ENCODE measurements at regions not wholly inside any gene's neighbourhood (a gene's known extent, or its start where the extent isn't known, plus 50 kb on each side); places are given as distances from the start of the nearest gene placed in this dataset.
"Not testable (repeated sequence)": the region's sequence is repeated elsewhere in the genome, so short reads cannot be mapped to it uniquely, and the experiment has no call there.

DNA sequence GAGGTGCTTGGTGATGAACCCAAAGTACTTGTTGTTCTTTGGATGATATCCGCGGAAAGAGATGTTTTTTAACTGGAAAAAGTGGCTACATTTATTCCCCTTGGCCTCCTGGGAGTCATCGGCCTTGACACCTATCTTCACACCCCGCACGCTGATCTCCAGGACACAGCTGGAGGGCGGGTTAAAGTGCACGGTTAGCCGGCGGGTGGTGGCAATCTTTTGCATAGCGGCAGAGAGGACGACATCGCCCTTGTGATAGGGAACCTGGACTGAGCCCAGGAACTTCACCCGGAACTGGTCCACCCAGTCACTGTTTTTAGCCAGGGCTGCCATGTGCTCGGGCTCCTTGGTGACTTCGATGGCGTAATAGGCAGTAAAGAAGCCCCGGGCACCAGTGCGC is 110.5 kb upstream of the PLEKHM1 start:
- not testable (repeated sequence) for H2AFZ ChIP-seq (ENCODE audit: low read length)

GRCh38 chr17:45601605-45602539 is 111.4 kb upstream of the PLEKHM1 start:
- H3K27me3 ChIP-seq (replicated peaks; ENCODE audit: insufficient read depth, low read length); DNase-seq; H3K4me3 ChIP-seq (ENCODE audit: low read length); H3K79me2 ChIP-seq (ENCODE audit: low read length); H3K9me2 ChIP-seq (replicated peaks; ENCODE audit: insufficient read depth, low read length); H3K36me3 ChIP-seq (replicated peaks; ENCODE audit: insufficient read depth, low read length); H3K9ac ChIP-seq (ENCODE audit: low read length); H3K27ac ChIP-seq (ENCODE audit: low read length); H3K9me3 ChIP-seq (replicated peaks; ENCODE audit: insufficient read depth, low read length); H3F3A ChIP-seq (ENCODE audit: insufficient read depth, low read length); H3K4me2 ChIP-seq (ENCODE audit: low read depth, low read length); H3K4me1 ChIP-seq (ENCODE audit: low read length); H4K20me1 ChIP-seq (ENCODE audit: insufficient read depth, low read length); H2AFZ ChIP-seq (ENCODE audit: low read length): not testable (repeated sequence)

More for the DNA sequence above, 110.5 kb upstream of the PLEKHM1 start:
- DNase-seq; H3K36me3 ChIP-seq (replicated peaks; ENCODE audit: insufficient read depth, low read length); H3K9me3 ChIP-seq (replicated peaks; ENCODE audit: insufficient read depth, low read length); H3K27ac ChIP-seq (ENCODE audit: low read length); H3K27me3 ChIP-seq (replicated peaks; ENCODE audit: insufficient read depth, low read length); H4K20me1 ChIP-seq (ENCODE audit: insufficient read depth, low read length); H3K9me2 ChIP-seq (replicated peaks; ENCODE audit: insufficient read depth, low read length); H3F3A ChIP-seq (ENCODE audit: insufficient read depth, low read length); H3K4me2 ChIP-seq (ENCODE audit: low read depth, low read length); H3K9ac ChIP-seq (ENCODE audit: low read length); H3K4me3 ChIP-seq (ENCODE audit: low read length); H3K4me1 ChIP-seq (ENCODE audit: low read length); H3K79me2 ChIP-seq (ENCODE audit: low read length): not testable (repeated sequence)

DNA sequence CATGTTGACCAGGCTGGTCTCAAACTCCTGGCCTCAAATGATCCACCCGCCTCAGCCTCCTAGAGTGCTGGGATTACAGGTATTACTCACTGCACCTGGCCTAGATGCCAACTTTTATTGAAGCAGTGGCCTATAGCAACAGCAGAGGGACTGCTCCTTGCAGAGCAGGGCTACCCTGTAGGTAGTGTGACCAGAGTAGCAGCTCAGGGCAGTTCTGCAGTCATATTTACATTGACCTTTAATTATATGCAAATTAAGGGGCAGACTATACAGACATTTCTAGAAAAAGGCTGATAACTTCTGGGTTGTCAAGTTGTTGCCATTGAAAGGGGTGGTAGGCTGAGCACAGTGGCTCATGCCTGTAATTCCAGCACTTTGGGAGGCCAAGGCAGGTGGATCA is 115.2 kb upstream of the PLEKHM1 start:
- not testable (repeated sequence) for H2AFZ ChIP-seq (ENCODE audit: low read length); H3K9ac ChIP-seq (ENCODE audit: low read length); H4K20me1 ChIP-seq (ENCODE audit: insufficient read depth, low read length)

GRCh38 chr17:45619984-45620405 is 129.5 kb upstream of the PLEKHM1 start:
- H3K9ac ChIP-seq (ENCODE audit: low read length); H3F3A ChIP-seq (ENCODE audit: insufficient read depth, low read length); H3K27ac ChIP-seq (ENCODE audit: low read length); H3K79me2 ChIP-seq (ENCODE audit: low read length); H3K9me2 ChIP-seq (replicated peaks; ENCODE audit: insufficient read depth, low read length); H3K4me1 ChIP-seq (ENCODE audit: low read length); H3K36me3 ChIP-seq (replicated peaks; ENCODE audit: insufficient read depth, low read length); H3K4me2 ChIP-seq (ENCODE audit: low read depth, low read length); H3K9me3 ChIP-seq (replicated peaks; ENCODE audit: insufficient read depth, low read length); H3K27me3 ChIP-seq (replicated peaks; ENCODE audit: insufficient read depth, low read length); H2AFZ ChIP-seq (ENCODE audit: low read length); H4K20me1 ChIP-seq (ENCODE audit: insufficient read depth, low read length): not testable (repeated sequence)
- DNase-seq: peak; percentile 70
- H3K4me3 ChIP-seq (ENCODE audit: low read length): peak overlapping the region; percentile 47; the same call in 1 of the 2 replicates

More for the DNA sequence above, 115.2 kb upstream of the PLEKHM1 start:
- H3K27me3 ChIP-seq (replicated peaks; ENCODE audit: insufficient read depth, low read length); DNase-seq; H3K36me3 ChIP-seq (replicated peaks; ENCODE audit: insufficient read depth, low read length); H3K9me2 ChIP-seq (replicated peaks; ENCODE audit: insufficient read depth, low read length); H3K4me2 ChIP-seq (ENCODE audit: low read depth, low read length); H3F3A ChIP-seq (ENCODE audit: insufficient read depth, low read length); H3K27ac ChIP-seq (ENCODE audit: low read length); H3K9me3 ChIP-seq (replicated peaks; ENCODE audit: insufficient read depth, low read length); H3K79me2 ChIP-seq (ENCODE audit: low read length); H3K4me1 ChIP-seq (ENCODE audit: low read length); H3K4me3 ChIP-seq (ENCODE audit: low read length): not testable (repeated sequence)

- not testable (repeated sequence) for DNase-seq; H3K9me3 ChIP-seq (replicated peaks; ENCODE audit: insufficient read depth, low read length); H3K9me2 ChIP-seq (replicated peaks; ENCODE audit: insufficient read depth, low read length); H3K9ac ChIP-seq (ENCODE audit: low read length); H3K79me2 ChIP-seq (ENCODE audit: low read length); H3K4me2 ChIP-seq (ENCODE audit: low read depth, low read length); H3K27me3 ChIP-seq (replicated peaks; ENCODE audit: insufficient read depth, low read length); H3K36me3 ChIP-seq (replicated peaks; ENCODE audit: insufficient read depth, low read length); H3K27ac ChIP-seq (ENCODE audit: low read length); H3F3A ChIP-seq (ENCODE audit: insufficient read depth, low read length); H4K20me1 ChIP-seq (ENCODE audit: insufficient read depth, low read length); H2AFZ ChIP-seq (ENCODE audit: low read length); H3K4me1 ChIP-seq (ENCODE audit: low read length)
- peak overlapping the region; percentile 47; the same call in 1 of the 2 replicates for H3K4me3 ChIP-seq (ENCODE audit: low read length)
Observed at GRCh38 chr17:45620468-45620867, 129.9 kb upstream of the PLEKHM1 start.

GRCh38 chr17:45621087-45621486 is 130.6 kb upstream of the PLEKHM1 start:
- not testable (repeated sequence) for H3K4me2 ChIP-seq (ENCODE audit: low read depth, low read length); H3K36me3 ChIP-seq (replicated peaks; ENCODE audit: insufficient read depth, low read length); H3K9me2 ChIP-seq (replicated peaks; ENCODE audit: insufficient read depth, low read length); H3K9me3 ChIP-seq (replicated peaks; ENCODE audit: insufficient read depth, low read length); DNase-seq; H3F3A ChIP-seq (ENCODE audit: insufficient read depth, low read length); H3K27me3 ChIP-seq (replicated peaks; ENCODE audit: insufficient read depth, low read length); H4K20me1 ChIP-seq (ENCODE audit: insufficient read depth, low read length); H3K79me2 ChIP-seq (ENCODE audit: low read length); H2AFZ ChIP-seq (ENCODE audit: low read length); H3K4me1 ChIP-seq (ENCODE audit: low read length); H3K4me3 ChIP-seq (ENCODE audit: low read length); H3K9ac ChIP-seq (ENCODE audit: low read length); H3K27ac ChIP-seq (ENCODE audit: low read length)

- H3K36me3 ChIP-seq (replicated peaks; ENCODE audit: insufficient read depth, low read length); H3K79me2 ChIP-seq (ENCODE audit: low read length); H3K4me3 ChIP-seq (ENCODE audit: low read length); DNase-seq; H3K4me2 ChIP-seq (ENCODE audit: low read depth, low read length); H4K20me1 ChIP-seq (ENCODE audit: insufficient read depth, low read length); H3K4me1 ChIP-seq (ENCODE audit: low read length); H2AFZ ChIP-seq (ENCODE audit: low read length); H3K27me3 ChIP-seq (replicated peaks; ENCODE audit: insufficient read depth, low read length); H3F3A ChIP-seq (ENCODE audit: insufficient read depth, low read length); H3K9ac ChIP-seq (ENCODE audit: low read length); H3K9me2 ChIP-seq (replicated peaks; ENCODE audit: insufficient read depth, low read length); H3K27ac ChIP-seq (ENCODE audit: low read length); H3K9me3 ChIP-seq (replicated peaks; ENCODE audit: insufficient read depth, low read length): not testable (repeated sequence)
Observed at GRCh38 chr17:45622295-45622694, 131.8 kb upstream of the PLEKHM1 start.

Measured in MM.1S (cell line).